HCT116 (cell line): ENCODE measurements at regions not wholly inside any gene's neighbourhood (a gene's known extent, or its start where the extent isn't known, plus 50 kb on each side); places are given as distances from the start of the nearest gene placed in this dataset.

Experiments used
- CTCF ChIP-seq, 3 experiments: fragments of 200-600 bp in 1 of 3; sonication (generic) in 1 of 3; IDR thresholded peaks in 2 of 3; conservative IDR thresholded peaks in 1 of 3; 2 replicates each; pipeline ENCODE4 v1.5.1; 2012 to 2017; ENCODE audit warnings: low read depth in 2 of 3, low read length in 2 of 3, antibody characterized with exemption in 1 of 3, borderline replicate concordance in 1 of 3, control low read depth in 1 of 3, mild to moderate bottlenecking in 1 of 3, mixed read lengths in 1 of 3, mixed run types in 1 of 3, moderate library complexity in 1 of 3; ENCODE audit not compliant: insufficient read depth in 1 of 3
- EZH2 ChIP-seq: fragments of 200-600 bp; sonication (generic); IDR thresholded peaks from 2 replicates; pipeline ENCODE4 v1.6.1; 2017; ENCODE audit warnings: antibody characterized with exemption, mixed run types
- JUND ChIP-seq: IDR thresholded peaks from 2 replicates; pipeline ENCODE4 v1.6.1; 2012
- POLR2A ChIP-seq: IDR thresholded peaks from 2 replicates; pipeline ENCODE4 v1.7.0; 2011; ENCODE audit warnings: borderline replicate concordance; ENCODE audit not compliant: insufficient read depth, insufficient read length; ENCODE audit errors: extremely low read depth
- POLR2AphosphoS5 ChIP-seq: IDR thresholded peaks from 2 replicates; pipeline ENCODE4 v1.6.1; 2011; ENCODE audit warnings: mild to moderate bottlenecking, low read depth, low read length, moderate library complexity
- REST ChIP-seq: IDR thresholded peaks from 2 replicates; pipeline ENCODE4 v1.6.1; 2012; ENCODE audit warnings: low read depth
- SIN3A ChIP-seq: IDR thresholded peaks from 2 replicates; pipeline ENCODE4 v1.6.1; 2012; ENCODE audit warnings: low read depth
- ZBTB33 ChIP-seq: IDR thresholded peaks from 2 replicates; pipeline ENCODE4 v1.6.1; 2011; ENCODE audit warnings: mild to moderate bottlenecking, low read length, moderate library complexity; ENCODE audit not compliant: insufficient replicate concordance; ENCODE audit errors: extremely low read depth
- ZFX ChIP-seq: fragments of 450-650 bp; IDR thresholded peaks from 2 replicates; pipeline ENCODE4 v1.6.1; 2017

DNA sequence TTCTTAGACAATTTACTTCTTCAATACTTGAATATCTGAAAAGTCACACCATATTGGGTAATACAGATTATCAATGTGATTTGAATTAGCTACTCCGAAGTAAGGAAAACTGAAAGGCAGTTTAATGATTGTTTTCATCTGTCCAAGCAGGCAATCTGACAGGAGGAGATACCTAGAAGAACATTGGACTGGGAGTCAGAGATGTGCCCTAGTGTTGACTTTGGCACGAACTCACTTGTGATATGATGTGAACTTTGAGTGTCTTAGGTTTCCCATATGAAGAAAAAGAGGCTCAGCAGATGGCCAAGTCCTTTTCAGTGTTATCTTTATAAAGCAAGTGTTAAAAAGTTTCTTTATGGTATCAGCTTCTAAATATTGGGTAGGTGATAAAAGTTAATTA, 287.1 kb downstream of the MTX2 start:
- TF ChIP-seq ZFX (no peak), CTCF (IDR thresholded peaks at IDR 0.05 in 2 of 3, conservative IDR thresholded peaks at IDR 0.05 in 1 of 3; ENCODE audit: borderline replicate concordance in 1 of 3, insufficient read depth in 1 of 3, low read depth in 2 of 3, low read length in 2 of 3) (no peak), POLR2AphosphoS5 (no peak), ZBTB33 (no peak), EZH2 (no peak), POLR2A (no peak), SIN3A (no peak), REST (no peak), JUND (no peak)
